Activated CD8-positive, alpha-beta T cell treated with anti-CD3 and anti-CD28 coated beads for 36 hours (primary cell): ENCODE measurements at regions not wholly inside any gene's neighbourhood (a gene's known extent, or its start where the extent isn't known, plus 50 kb on each side); places are given as distances from the start of the nearest gene placed in this dataset.

ENCODE experiments used
- ATAC-seq: fragments of 200-7000 bp; cut with Tn5 transposase; one replicate; pipeline ENCODE4 v1.10.0; 2021; ENCODE audit warnings: mild to moderate bottlenecking, moderate library complexity
- CTCF ChIA-PET: fragments of 350-600 bp; sonication (Branson Sonifier 250); formaldehyde crosslinking; loops from one replicate; lab custom pipeline; 2021; ENCODE audit warnings: antibody characterized with exemption; lab: Charles Lee
- POLR2A ChIA-PET: fragments of 350-600 bp; sonication (Branson Sonifier 250); formaldehyde crosslinking; loops from one replicate; lab custom pipeline; 2021; ENCODE audit warnings: antibody characterized with exemption; lab: Charles Lee
- DNase-seq: peaks from one replicate; pipeline ENCODE4 v3.0.0-alpha.2; 2020
- H3K27ac Mint-ChIP-seq: one replicate; pipeline ENCODE4 v1.8.0; 2021; ENCODE audit warnings: mild to moderate bottlenecking, mixed read lengths
- H3K27me3 Mint-ChIP-seq: one replicate; pipeline ENCODE4 v1.8.0; 2021; ENCODE audit warnings: mixed read lengths
- H3K36me3 Mint-ChIP-seq: one replicate; pipeline ENCODE4 v1.8.0; 2021; ENCODE audit warnings: low read depth, mixed read lengths
- H3K4me1 Mint-ChIP-seq: one replicate; pipeline ENCODE4 v1.8.0; 2021; ENCODE audit warnings: low read depth, mixed read lengths
- H3K4me3 Mint-ChIP-seq: one replicate; pipeline ENCODE4 v1.8.0; 2021; ENCODE audit warnings: mild to moderate bottlenecking, moderate library complexity, mixed read lengths
- H3K9me3 Mint-ChIP-seq: one replicate; pipeline ENCODE4 v1.8.0; 2021; ENCODE audit warnings: mixed read lengths
- intact Hi-C: fragments of 100-400 bp; cut with micrococcal nuclease; formaldehyde crosslinking; loops from one replicate; pipeline ENCODE4 v1.10.0; 2022
- TF ChIP-seq, protein P1 (sequence below): fragments of 200-600 bp; IDR thresholded peaks from one replicate; pipeline ENCODE4 v1.8.0; 2022; ENCODE audit warnings: antibody characterized with exemption, mild to moderate bottlenecking

DNA sequence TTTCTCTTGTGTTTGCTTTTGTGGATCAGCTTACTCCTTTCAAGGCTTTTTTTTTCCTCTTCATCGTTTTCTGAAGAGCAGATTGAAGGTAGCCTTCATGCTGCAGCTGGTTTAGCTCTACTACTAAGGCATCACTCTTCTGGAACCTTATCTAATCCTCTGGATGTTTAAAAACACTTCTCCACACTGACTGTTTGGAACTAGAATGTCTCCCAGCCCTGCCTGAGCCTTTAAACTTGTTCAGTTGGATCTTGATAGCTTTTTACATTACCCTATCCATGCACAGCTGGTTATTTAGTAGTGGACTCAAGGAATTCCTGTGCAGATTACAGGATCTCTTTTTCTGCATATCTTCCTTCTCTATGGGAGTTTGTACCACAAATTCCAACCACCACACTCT, 108.9 kb upstream of the ASCC3 start:
- DNase-seq (no peak), ATAC-seq (no peak)
- TF ChIP-seq, protein P1, sequence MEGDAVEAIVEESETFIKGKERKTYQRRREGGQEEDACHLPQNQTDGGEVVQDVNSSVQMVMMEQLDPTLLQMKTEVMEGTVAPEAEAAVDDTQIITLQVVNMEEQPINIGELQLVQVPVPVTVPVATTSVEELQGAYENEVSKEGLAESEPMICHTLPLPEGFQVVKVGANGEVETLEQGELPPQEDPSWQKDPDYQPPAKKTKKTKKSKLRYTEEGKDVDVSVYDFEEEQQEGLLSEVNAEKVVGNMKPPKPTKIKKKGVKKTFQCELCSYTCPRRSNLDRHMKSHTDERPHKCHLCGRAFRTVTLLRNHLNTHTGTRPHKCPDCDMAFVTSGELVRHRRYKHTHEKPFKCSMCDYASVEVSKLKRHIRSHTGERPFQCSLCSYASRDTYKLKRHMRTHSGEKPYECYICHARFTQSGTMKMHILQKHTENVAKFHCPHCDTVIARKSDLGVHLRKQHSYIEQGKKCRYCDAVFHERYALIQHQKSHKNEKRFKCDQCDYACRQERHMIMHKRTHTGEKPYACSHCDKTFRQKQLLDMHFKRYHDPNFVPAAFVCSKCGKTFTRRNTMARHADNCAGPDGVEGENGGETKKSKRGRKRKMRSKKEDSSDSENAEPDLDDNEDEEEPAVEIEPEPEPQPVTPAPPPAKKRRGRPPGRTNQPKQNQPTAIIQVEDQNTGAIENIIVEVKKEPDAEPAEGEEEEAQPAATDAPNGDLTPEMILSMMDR, result no peak
- ChIA-PET POLR2A (interaction anchor here (0.6 kb wide), 1 partner anchor 260 kb away, joined by 3 read pairs; no protein-coding TSS in a partner anchor), CTCF (no interaction called here)
- Mint-ChIP-seq H3K27me3 (peaks cover 2% of the 10 kb centered on the region), H3K4me1 (no peaks in the 10 kb centered on the region), H3K4me3 (no peak overlapping the region), H3K36me3 (no peaks in the 10 kb centered on the region), H3K9me3 (peaks cover 3% of the 10 kb centered on the region), H3K27ac (no peak overlapping the region)
- intact Hi-C loops, result no loop called here

DNA sequence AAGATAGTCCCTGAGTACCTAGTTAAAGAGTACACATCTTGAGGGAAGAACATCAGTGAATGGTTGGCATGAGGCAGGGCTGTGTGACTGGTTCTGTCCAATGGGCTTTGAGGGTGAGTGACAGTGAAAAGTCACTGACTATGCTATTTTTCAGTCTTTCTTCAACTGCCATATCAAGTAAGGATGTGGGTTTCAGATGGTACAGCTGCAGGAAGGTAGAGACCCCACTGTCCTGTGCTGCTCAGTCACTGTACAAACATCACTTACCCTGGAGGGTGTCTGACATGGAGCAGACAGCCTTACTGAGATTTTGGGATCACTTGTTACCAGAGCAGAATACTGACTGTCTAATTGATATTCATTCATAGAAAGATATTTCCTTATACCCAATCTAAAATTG, 115.3 kb upstream of the ASCC3 start:
- no peaks in the 10 kb centered on the region for H3K36me3 Mint-ChIP-seq
- DNase-seq, result no peak
- ATAC-seq, result no peak
- intact Hi-C loops, result no loop called here
- H3K9me3 Mint-ChIP-seq, result peaks cover 3% of the 10 kb centered on the region
- peaks cover 8% of the 10 kb centered on the region for H3K27me3 Mint-ChIP-seq
- CTCF ChIA-PET, result no interaction called here
- no peaks in the 10 kb centered on the region for H3K4me1 Mint-ChIP-seq
- TF ChIP-seq, protein P1, result no peak
- no peak overlapping the region for H3K27ac Mint-ChIP-seq
- H3K4me3 Mint-ChIP-seq, result no peak overlapping the region
- POLR2A ChIA-PET, result no interaction called here

DNA sequence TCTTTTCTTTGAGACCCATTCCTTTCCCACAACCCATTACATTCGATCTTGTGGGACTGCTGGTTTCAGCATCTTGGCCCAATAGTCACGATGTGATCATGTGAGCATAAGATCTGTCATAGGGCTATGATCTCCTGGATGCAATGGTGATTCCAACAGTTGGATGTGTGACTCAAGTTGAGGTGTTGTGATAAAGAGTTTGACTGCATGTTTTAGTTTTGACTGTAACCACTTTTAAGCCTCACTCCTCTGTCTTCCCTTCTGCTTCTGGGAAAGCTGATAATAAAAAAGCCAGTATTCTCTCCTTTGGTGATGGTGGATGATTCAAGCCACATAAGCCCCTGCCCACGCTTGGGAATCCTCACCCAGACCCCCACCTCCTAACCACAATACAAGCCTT, 117.0 kb upstream of the ASCC3 start:
- Mint-ChIP-seq H3K4me1 (no peaks in the 10 kb centered on the region), H3K36me3 (no peaks in the 10 kb centered on the region), H3K27ac (no peak overlapping the region), H3K9me3 (peaks cover 2% of the 10 kb centered on the region), H3K27me3 (peaks cover 7% of the 10 kb centered on the region), H3K4me3 (no peak overlapping the region)
- ATAC-seq (no peak), DNase-seq (no peak)
- ChIA-PET POLR2A (no interaction called here), CTCF (interaction anchor here (0.6 kb wide), 1 partner anchor 1105 kb away, joined by 6 read pairs; no protein-coding TSS in a partner anchor)
- intact Hi-C loops, result no loop called here
- TF ChIP-seq, protein P1, result no peak

DNA sequence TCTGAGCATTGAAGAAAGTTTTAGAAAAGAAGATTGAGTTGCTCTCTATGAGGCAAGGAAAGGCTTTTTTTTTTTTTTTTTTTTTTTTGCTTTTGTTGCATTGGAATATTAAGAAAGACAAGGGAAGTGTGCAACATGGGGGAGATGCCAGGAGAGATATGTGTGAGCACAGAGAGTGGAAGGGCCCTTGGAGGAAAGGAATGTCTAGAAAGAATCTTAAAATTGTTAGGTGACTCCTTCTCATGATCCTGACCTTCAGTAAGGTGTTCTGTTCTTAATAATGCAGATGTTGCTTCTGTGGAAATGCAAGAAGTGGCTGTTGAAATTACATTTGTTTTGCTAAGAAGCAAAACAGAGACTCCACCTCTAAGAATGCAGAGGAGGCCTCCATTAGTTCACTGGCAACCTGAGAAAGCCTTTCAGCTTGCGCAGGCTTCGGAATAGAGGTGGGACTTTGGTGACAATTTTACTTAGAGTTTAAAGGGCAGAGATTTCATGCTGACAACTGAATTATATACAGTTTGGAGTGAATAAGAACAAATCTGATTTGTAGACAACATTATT, 118.0 kb upstream of the ASCC3 start:
- CTCF ChIA-PET, result no interaction called here
- peaks cover 2% of the 10 kb centered on the region for H3K9me3 Mint-ChIP-seq
- H3K4me1 Mint-ChIP-seq, result no peaks in the 10 kb centered on the region
- intact Hi-C loops, result no loop called here
- H3K27me3 Mint-ChIP-seq, result peaks cover 7% of the 10 kb centered on the region
- no peak overlapping the region for H3K4me3 Mint-ChIP-seq
- TF ChIP-seq, protein P1, result no peak
- no peak overlapping the region for H3K27ac Mint-ChIP-seq
- ATAC-seq (no peak), DNase-seq (no peak)
- POLR2A ChIA-PET, result no interaction called here
- H3K36me3 Mint-ChIP-seq, result no peaks in the 10 kb centered on the region

DNA sequence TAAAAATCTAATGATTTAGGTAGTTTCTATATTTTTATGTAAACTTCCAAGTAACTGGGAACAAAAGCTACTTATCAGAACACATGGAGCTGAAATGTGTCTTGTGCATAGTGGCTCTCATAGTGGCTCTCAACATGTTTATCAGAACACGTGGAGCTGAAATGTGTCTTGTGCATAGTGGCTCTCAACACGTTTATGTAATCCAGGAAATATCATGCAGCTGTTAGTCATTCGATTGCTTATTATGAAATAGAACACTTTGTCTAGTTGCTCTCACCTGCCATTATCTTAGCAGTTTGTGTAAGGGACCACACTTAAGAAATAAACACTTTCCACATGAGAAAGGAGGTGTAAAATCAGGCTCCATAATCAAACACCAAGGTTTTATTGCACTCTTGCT, 119.2 kb upstream of the ASCC3 start:
- TF ChIP-seq, protein P1, result no peak
- ChIA-PET CTCF (interaction anchor here (1.2 kb wide), 1 partner anchor 22 kb away, joined by 4 read pairs; no protein-coding TSS in a partner anchor), POLR2A (no interaction called here)
- H3K4me1 Mint-ChIP-seq, result no peaks in the 10 kb centered on the region
- ATAC-seq (no peak), DNase-seq (no peak)
- H3K27me3 Mint-ChIP-seq, result peaks cover 7% of the 10 kb centered on the region
- H3K9me3 Mint-ChIP-seq, result peaks cover 2% of the 10 kb centered on the region
- intact Hi-C loops, result no loop called here
- no peak overlapping the region for H3K4me3 Mint-ChIP-seq
- H3K36me3 Mint-ChIP-seq, result no peaks in the 10 kb centered on the region
- no peak overlapping the region for H3K27ac Mint-ChIP-seq
